ENCODE measurements at regions not wholly inside any gene's neighbourhood (a gene's known extent, or its start where the extent isn't known, plus 50 kb on each side); places are given as distances from the start of the nearest gene placed in this dataset.

DNA sequence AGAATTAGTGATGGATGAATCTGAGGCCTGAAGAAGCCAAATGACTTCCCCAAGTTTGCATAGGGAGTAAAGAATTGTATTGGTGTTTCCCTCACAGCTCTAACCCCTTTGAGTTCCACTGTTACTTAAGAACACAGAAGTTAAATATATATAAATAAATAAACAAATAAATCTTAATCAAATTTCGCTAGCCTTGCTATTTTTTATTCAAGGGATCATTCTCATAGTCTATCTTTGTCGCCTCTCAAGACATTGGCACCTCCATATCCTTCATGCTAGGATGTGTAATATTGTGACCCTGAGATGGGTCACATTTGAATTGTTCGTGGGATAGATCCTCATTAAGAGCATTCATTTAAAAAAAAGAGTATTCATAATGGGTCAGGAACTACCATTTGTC is 121.3 kb upstream of the HNMT start:
- no peak overlapping the region for H2AK5ac ChIP-seq (ENCODE audit: low read depth, low read length)
- dilution Hi-C loops (cut with HindIII; ENCODE audit: low sequenced_read_pairs, unreplicated experiment) = no loop called here
- intact Hi-C loops (cut with micrococcal nuclease) = no loop called here
- H3K56ac ChIP-seq (ENCODE audit: extremely low read depth, insufficient read depth, low read length) = no peak overlapping the region
- no peak overlapping the region for H2BK15ac ChIP-seq (ENCODE audit: low read depth, low read length)
- no peak overlapping the region for H3K4me3 ChIP-seq (ENCODE audit: insufficient read depth, low read depth, low read length)
- WGBS, 2 experiments (ENCODE audit: extremely low coverage in 2 of 2, insufficient read length in 1 of 2) = no CpG with 5 or more reads among the region's 3 CpGs
- no peak overlapping the region for H2AFZ ChIP-seq (replicated peaks; ENCODE audit: low read length, poor library complexity)
- H3K18ac ChIP-seq (ENCODE audit: low read depth, low read length) = no peak overlapping the region
- no peaks in the 10 kb centered on the region for H3K36me3 ChIP-seq (ENCODE audit: control insufficient read depth, insufficient read depth, low read length)
- H2BK120ac ChIP-seq (ENCODE audit: low read depth, low read length) = no peak overlapping the region
- no peak overlapping the region for H3K4me2 ChIP-seq (ENCODE audit: low read depth, low read length)
- H3K9me1 ChIP-seq (ENCODE audit: insufficient read depth, low read length) = no peaks in the 10 kb centered on the region
- no peak overlapping the region for H3K14ac ChIP-seq (replicated peaks; ENCODE audit: low read depth, low read length)
- no peak overlapping the region for H4K8ac ChIP-seq (ENCODE audit: low read depth in 2 of 2, low read length in 2 of 2)
- H3K4me1 ChIP-seq (ENCODE audit: control insufficient read depth, insufficient read depth, low read length) = no peaks in the 10 kb centered on the region
- in situ Hi-C loops (cut with MboI; ENCODE audit: low sequenced_read_pairs) = loop anchor here (25.0 kb wide), 1 partner anchor 1931 kb away; no protein-coding TSS in a partner anchor
- H4K91ac ChIP-seq (ENCODE audit: insufficient read depth, low read depth, low read length) = no peak overlapping the region
- H3K27ac ChIP-seq (ENCODE audit: insufficient read depth, low read length) = no peak overlapping the region
- no peak overlapping the region for H3K9ac ChIP-seq (ENCODE audit: low read depth, low read length)
- POLR2A ChIA-PET (ENCODE audit: unreplicated experiment) = no interaction called here
- H3K23ac ChIP-seq (ENCODE audit: low read depth, low read length) = no peak overlapping the region
- no peak for DNase-seq
- no peak overlapping the region for H2BK5ac ChIP-seq (ENCODE audit: low read depth, low read length, poor library complexity, severe bottlenecking)
- ATAC-seq (ENCODE audit: low read depth) = no peak
- H3K4ac ChIP-seq (ENCODE audit: low read depth, low read length) = no peak overlapping the region
- no peaks in the 10 kb centered on the region for H3K27me3 ChIP-seq (ENCODE audit: control insufficient read depth, insufficient read depth, low read length)
- no peak overlapping the region for H2BK20ac ChIP-seq (ENCODE audit: low read depth, low read length)
- H4K20me1 ChIP-seq (ENCODE audit: insufficient read depth, low read length) = no peaks in the 10 kb centered on the region
- no peaks in the 10 kb centered on the region for H3K9me3 ChIP-seq (ENCODE audit: control insufficient read depth, insufficient read depth, low read length)
- CTCF ChIA-PET = no interaction called here
- BruUV-seq (replicated peaks) = no TSS peak
- H4K5ac ChIP-seq (ENCODE audit: low read depth, low read length) = no peak overlapping the region
- TF ChIP-seq, protein P1, sequence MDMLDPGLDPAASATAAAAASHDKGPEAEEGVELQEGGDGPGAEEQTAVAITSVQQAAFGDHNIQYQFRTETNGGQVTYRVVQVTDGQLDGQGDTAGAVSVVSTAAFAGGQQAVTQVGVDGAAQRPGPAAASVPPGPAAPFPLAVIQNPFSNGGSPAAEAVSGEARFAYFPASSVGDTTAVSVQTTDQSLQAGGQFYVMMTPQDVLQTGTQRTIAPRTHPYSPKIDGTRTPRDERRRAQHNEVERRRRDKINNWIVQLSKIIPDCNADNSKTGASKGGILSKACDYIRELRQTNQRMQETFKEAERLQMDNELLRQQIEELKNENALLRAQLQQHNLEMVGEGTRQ (IDR thresholded peaks at IDR 0.05; ENCODE audit: low read depth, low read length) = no peak
- TF ChIP-seq BHLHE40 (IDR thresholded peaks at IDR 0.05; ENCODE audit: low read depth, low read length) (no peak), CHD1 (IDR thresholded peaks at IDR 0.05; ENCODE audit: low read depth, low read length) (no peak), RAD21 (IDR thresholded peaks at IDR 0.05; ENCODE audit: low read length) (no peak), MAZ (IDR thresholded peaks at IDR 0.05; ENCODE audit: borderline replicate concordance, low read depth, low read length) (no peak), MAFK (IDR thresholded peaks at IDR 0.05; ENCODE audit: low read depth, low read length) (no peak), RCOR1 (IDR thresholded peaks at IDR 0.05; ENCODE audit: insufficient replicate concordance, low read length) (no peak), CEBPB (IDR thresholded peaks at IDR 0.05; ENCODE audit: low read depth, low read length) (no peak), SMC3 (IDR thresholded peaks at IDR 0.05; ENCODE audit: low read depth, low read length) (no peak), MXI1 (IDR thresholded peaks at IDR 0.05; ENCODE audit: borderline replicate concordance, low read depth, low read length) (no peak), RFX5 (IDR thresholded peaks at IDR 0.05; ENCODE audit: low read depth, low read length) (no peak), FOS (IDR thresholded peaks at IDR 0.05; ENCODE audit: low read depth, low read length) (no peak)
- no peaks in the 10 kb centered on the region for H3K79me1 ChIP-seq (ENCODE audit: low read depth in 1 of 2, low read length in 2 of 2)
- no peak overlapping the region for H2AK9ac ChIP-seq (replicated peaks; ENCODE audit: low read depth, low read length, poor library complexity)

Data from IMR-90 (cell line).